Spleen (tissue), 7 donors: ENCODE measurements at regions not wholly inside any gene's neighbourhood (a gene's known extent, or its start where the extent isn't known, plus 50 kb on each side); places are given as distances from the start of the nearest gene placed in this dataset.

ENCODE experiments used
- POLR2A ChIP-seq, 3 donors: fragments of 450-650 bp; IDR thresholded peaks; one replicate each; pipeline ENCODE4 v1.5.1; 2017; ENCODE audit warnings: antibody characterized with exemption in 3 of 3, mild to moderate bottlenecking in 1 of 3
- TF ChIP-seq, protein P1 (sequence below), 11 experiments: fragments of 200-600 bp in 7 of 11; fragments of 450-650 bp in 4 of 11; sonication (generic) in 4 of 11; IDR thresholded peaks in 8 of 11; conservative IDR thresholded peaks in 3 of 11; 1 replicate in 7 of 11; 2 replicates in 4 of 11; pipeline versions ENCODE4 v1.4.0 to v1.8.0; 2016 to 2021; ENCODE audit warnings: antibody characterized with exemption in 11 of 11, inconsistent platforms in 4 of 11, mild to moderate bottlenecking in 1 of 11
- donor health status: DM: no; HTN: no; CAD: no; lungs with moderate emphysema.
- donor health status: DM: no; HTN: no; CAD: no.
- donor health status: DM: no; HTN: no; CAD: no.

- TF ChIP-seq, protein P1, sequence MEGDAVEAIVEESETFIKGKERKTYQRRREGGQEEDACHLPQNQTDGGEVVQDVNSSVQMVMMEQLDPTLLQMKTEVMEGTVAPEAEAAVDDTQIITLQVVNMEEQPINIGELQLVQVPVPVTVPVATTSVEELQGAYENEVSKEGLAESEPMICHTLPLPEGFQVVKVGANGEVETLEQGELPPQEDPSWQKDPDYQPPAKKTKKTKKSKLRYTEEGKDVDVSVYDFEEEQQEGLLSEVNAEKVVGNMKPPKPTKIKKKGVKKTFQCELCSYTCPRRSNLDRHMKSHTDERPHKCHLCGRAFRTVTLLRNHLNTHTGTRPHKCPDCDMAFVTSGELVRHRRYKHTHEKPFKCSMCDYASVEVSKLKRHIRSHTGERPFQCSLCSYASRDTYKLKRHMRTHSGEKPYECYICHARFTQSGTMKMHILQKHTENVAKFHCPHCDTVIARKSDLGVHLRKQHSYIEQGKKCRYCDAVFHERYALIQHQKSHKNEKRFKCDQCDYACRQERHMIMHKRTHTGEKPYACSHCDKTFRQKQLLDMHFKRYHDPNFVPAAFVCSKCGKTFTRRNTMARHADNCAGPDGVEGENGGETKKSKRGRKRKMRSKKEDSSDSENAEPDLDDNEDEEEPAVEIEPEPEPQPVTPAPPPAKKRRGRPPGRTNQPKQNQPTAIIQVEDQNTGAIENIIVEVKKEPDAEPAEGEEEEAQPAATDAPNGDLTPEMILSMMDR (IDR thresholded peaks at IDR 0.05 in 8 of 11, conservative IDR thresholded peaks at IDR 0.05 in 3 of 11) = no peak
- TF ChIP-seq POLR2A (IDR thresholded peaks at IDR 0.05) = no peak
Observed at GRCh38 chr15:46343196-46343935, 708.5 kb downstream of the SQOR start.
